SIG-M5 (cell line): ENCODE measurements at regions not wholly inside any gene's neighbourhood (a gene's known extent, or its start where the extent isn't known, plus 50 kb on each side); places are given as distances from the start of the nearest gene placed in this dataset.
"Not testable (repeated sequence)": the region's sequence is repeated elsewhere in the genome, so short reads cannot be mapped to it uniquely, and the experiment has no call there.

ENCODE experiments used
- DNase-seq: peaks from one replicate; lab custom pipeline; 2025; lab: John Stamatoyannopoulos, UW

GRCh38 chr13:72657379-72657778, 70.0 kb downstream of the MZT1 start:
- no peak for DNase-seq

GRCh38 chr13:72656357-72656756, 71.1 kb downstream of the MZT1 start:
- no peak for DNase-seq

GRCh38 chr13:72653506-72653905, 73.9 kb downstream of the MZT1 start:
- DNase-seq = no peak

GRCh38 chr13:72652681-72653080, 74.7 kb downstream of the MZT1 start:
- DNase-seq = no peak

- DNase-seq = no peak
These were observed 76.3 kb downstream of the MZT1 start for GRCh38 chr13:72651144-72651543.

GRCh38 chr13:72650051-72650700, 77.3 kb downstream of the MZT1 start:
- DNase-seq = no peak

- DNase-seq = no peak
These were observed 78.8 kb downstream of the MZT1 start for GRCh38 chr13:72648513-72649065.

GRCh38 chr13:72647422-72647821, 80.0 kb downstream of the MZT1 start:
- no peak for DNase-seq

GRCh38 chr13:72645521-72645920, 81.9 kb downstream of the MZT1 start:
- no peak for DNase-seq

- DNase-seq = no peak
These were observed 84.0 kb downstream of the MZT1 start for GRCh38 chr13:72643311-72643989.

- DNase-seq = no peak
These were observed 88.1 kb downstream of the MZT1 start for GRCh38 chr13:72639377-72639776.

- no peak for DNase-seq
These were observed 89.2 kb downstream of the MZT1 start for GRCh38 chr13:72638059-72638815.

- DNase-seq = no peak
These were observed 89.9 kb downstream of the MZT1 start for GRCh38 chr13:72637561-72637960.

- DNase-seq = no peak
These were observed 92.6 kb downstream of the MZT1 start for GRCh38 chr13:72634859-72635258.

GRCh38 chr13:72622546-72622945, 104.9 kb downstream of the MZT1 start:
- DNase-seq = no peak

- DNase-seq = no peak
These were observed 106.6 kb downstream of the MZT1 start for GRCh38 chr13:72620874-72621273.

GRCh38 chr13:72617951-72618350, 109.5 kb downstream of the MZT1 start:
- DNase-seq = no peak

- no peak for DNase-seq
These were observed 110.2 kb downstream of the MZT1 start for GRCh38 chr13:72617186-72617585.

- DNase-seq = not testable (repeated sequence)
These were observed 117.1 kb downstream of the MZT1 start for GRCh38 chr13:72610251-72610891.

- no peak for DNase-seq
These were observed 128.2 kb downstream of the MZT1 start for GRCh38 chr13:72599178-72599743.

- DNase-seq = no peak
These were observed 137.2 kb downstream of the MZT1 start for GRCh38 chr13:72590091-72590740.
